ENCODE measurements at regions not wholly inside any gene's neighbourhood (a gene's known extent, or its start where the extent isn't known, plus 50 kb on each side); places are given as distances from the start of the nearest gene placed in this dataset.

DNA sequence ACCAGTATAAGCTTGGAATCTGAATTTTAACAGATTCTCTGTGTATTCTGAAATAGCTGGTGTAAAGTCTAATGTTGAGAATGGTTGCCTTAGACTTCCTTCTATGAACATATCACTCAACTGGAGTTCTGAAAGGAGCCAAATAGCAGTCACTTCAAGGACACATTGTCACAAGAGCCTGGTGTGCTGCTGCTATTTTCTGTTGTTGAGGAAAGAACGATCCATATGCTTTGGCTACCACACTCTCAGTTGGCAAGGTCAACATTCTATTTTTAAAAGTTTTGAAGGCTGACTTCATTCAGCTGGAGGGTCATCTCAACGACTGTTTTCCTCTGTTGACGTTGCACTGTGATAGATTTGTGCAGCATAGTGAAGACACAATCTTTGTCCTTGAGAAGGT lies 248.7 kb downstream of the TUSC7 start:
- H3K27me3 ChIP-seq (ENCODE audit: insufficient read depth, low read depth): no peaks in the 10 kb centered on the region
- no peak overlapping the region for H3K27ac ChIP-seq
- no peaks in the 10 kb centered on the region for H3K4me1 ChIP-seq (ENCODE audit: low read depth, poor library complexity, severe bottlenecking)
- no peaks in the 10 kb centered on the region for H4K20me1 ChIP-seq (ENCODE audit: insufficient read depth)
- no peak overlapping the region for H3K4me2 ChIP-seq
- H2AFZ ChIP-seq (ENCODE audit: low read depth): no peak overlapping the region
- H3K9ac ChIP-seq: no peak overlapping the region
- no peaks in the 10 kb centered on the region for H3K36me3 ChIP-seq (ENCODE audit: insufficient read depth)
- TF ChIP-seq, protein P1, sequence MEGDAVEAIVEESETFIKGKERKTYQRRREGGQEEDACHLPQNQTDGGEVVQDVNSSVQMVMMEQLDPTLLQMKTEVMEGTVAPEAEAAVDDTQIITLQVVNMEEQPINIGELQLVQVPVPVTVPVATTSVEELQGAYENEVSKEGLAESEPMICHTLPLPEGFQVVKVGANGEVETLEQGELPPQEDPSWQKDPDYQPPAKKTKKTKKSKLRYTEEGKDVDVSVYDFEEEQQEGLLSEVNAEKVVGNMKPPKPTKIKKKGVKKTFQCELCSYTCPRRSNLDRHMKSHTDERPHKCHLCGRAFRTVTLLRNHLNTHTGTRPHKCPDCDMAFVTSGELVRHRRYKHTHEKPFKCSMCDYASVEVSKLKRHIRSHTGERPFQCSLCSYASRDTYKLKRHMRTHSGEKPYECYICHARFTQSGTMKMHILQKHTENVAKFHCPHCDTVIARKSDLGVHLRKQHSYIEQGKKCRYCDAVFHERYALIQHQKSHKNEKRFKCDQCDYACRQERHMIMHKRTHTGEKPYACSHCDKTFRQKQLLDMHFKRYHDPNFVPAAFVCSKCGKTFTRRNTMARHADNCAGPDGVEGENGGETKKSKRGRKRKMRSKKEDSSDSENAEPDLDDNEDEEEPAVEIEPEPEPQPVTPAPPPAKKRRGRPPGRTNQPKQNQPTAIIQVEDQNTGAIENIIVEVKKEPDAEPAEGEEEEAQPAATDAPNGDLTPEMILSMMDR (conservative IDR thresholded peaks at IDR 0.05; ENCODE audit: low read depth, low read length): no peak
- no peak overlapping the region for H3K4me3 ChIP-seq (IDR thresholded peaks at IDR 0.05; ENCODE audit: insufficient read depth, low read depth, low read length)
- no peaks in the 10 kb centered on the region for H3K79me2 ChIP-seq (ENCODE audit: insufficient read depth, low read depth)

DNA sequence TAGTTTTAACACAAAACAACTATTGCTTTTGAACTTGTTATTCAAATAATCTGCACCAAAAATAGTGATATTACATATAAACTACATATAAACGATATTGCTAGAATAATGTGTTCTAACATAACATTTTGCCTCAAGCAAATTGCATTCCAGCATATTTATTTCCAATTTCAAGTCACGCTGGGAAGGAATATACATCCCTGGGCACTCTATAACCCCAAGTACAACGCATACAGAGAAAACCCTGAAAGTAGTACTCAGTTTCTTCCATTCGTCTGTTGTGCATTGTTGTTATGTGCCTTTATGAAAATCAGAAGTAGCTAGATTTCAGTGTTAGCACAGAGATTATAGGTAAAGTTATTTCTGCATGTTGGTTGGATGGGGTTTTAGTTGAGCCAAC lies 251.5 kb downstream of the TUSC7 start:
- Histone ChIP-seq H3K4me3 (IDR thresholded peaks at IDR 0.05; ENCODE audit: insufficient read depth, low read depth, low read length) (no peak overlapping the region), H3K27ac (no peak overlapping the region), H3K36me3 (ENCODE audit: insufficient read depth) (no peaks in the 10 kb centered on the region), H3K27me3 (ENCODE audit: insufficient read depth, low read depth) (no peaks in the 10 kb centered on the region), H3K4me2 (no peak overlapping the region), H2AFZ (ENCODE audit: low read depth) (no peak overlapping the region), H4K20me1 (ENCODE audit: insufficient read depth) (no peaks in the 10 kb centered on the region), H3K9ac (no peak overlapping the region), H3K79me2 (ENCODE audit: insufficient read depth, low read depth) (no peaks in the 10 kb centered on the region), H3K4me1 (ENCODE audit: low read depth, poor library complexity, severe bottlenecking) (no peaks in the 10 kb centered on the region)
- TF ChIP-seq, protein P1 (conservative IDR thresholded peaks at IDR 0.05; ENCODE audit: low read depth, low read length): no peak

DNA sequence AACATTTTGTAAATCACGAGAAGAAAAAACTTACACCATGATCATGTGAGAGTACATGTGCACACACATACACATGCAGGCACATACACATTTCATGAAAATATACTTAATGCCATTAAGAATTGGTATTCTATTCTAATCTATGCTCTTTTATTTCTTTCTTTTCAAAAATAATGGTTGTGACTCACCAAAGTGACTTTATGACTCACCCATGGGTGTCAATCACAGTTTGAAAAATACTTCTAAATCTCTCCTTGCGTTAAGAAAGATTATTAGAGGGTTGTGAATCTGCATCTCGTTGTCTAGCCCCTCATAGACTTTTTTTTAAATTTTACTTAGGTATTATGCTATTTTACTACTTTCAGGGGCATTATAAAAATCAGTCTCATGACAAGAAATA lies 254.2 kb downstream of the TUSC7 start:
- no peak overlapping the region for H2AFZ ChIP-seq (ENCODE audit: low read depth)
- no peak overlapping the region for H3K27ac ChIP-seq
- no peaks in the 10 kb centered on the region for H3K4me1 ChIP-seq (ENCODE audit: low read depth, poor library complexity, severe bottlenecking)
- TF ChIP-seq, protein P1 (conservative IDR thresholded peaks at IDR 0.05; ENCODE audit: low read depth, low read length): no peak
- H3K36me3 ChIP-seq (ENCODE audit: insufficient read depth): no peaks in the 10 kb centered on the region
- H3K4me2 ChIP-seq: no peak overlapping the region
- no peaks in the 10 kb centered on the region for H3K79me2 ChIP-seq (ENCODE audit: insufficient read depth, low read depth)
- no peaks in the 10 kb centered on the region for H4K20me1 ChIP-seq (ENCODE audit: insufficient read depth)
- H3K4me3 ChIP-seq (IDR thresholded peaks at IDR 0.05; ENCODE audit: insufficient read depth, low read depth, low read length): no peak overlapping the region
- no peaks in the 10 kb centered on the region for H3K27me3 ChIP-seq (ENCODE audit: insufficient read depth, low read depth)
- H3K9ac ChIP-seq: no peak overlapping the region

DNA sequence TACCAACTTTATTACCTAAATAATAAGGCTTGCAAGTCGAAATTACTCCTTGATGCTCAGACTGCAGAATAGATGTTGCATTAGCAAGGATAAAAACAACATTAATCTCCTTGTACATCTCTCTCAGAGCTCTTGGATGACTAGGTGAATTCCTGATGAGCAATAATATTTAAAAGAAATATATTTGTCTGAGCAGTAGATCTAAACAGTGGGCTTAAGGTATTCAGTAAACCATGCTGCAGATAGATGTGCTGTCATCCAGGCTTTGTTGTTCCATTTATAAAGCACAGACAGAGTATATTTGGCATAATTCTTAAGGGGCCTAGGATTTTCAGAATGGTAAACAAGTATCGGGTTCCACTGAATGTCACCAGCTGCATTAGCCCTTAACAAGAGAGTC lies 257.1 kb downstream of the TUSC7 start:
- no peak overlapping the region for H3K27ac ChIP-seq
- TF ChIP-seq, protein P1 (conservative IDR thresholded peaks at IDR 0.05; ENCODE audit: low read depth, low read length): no peak
- H3K4me3 ChIP-seq (IDR thresholded peaks at IDR 0.05; ENCODE audit: insufficient read depth, low read depth, low read length): no peak overlapping the region

More for the DNA sequence above, 257.1 kb downstream of the TUSC7 start:
- Histone ChIP-seq H3K4me1 (ENCODE audit: low read depth, poor library complexity, severe bottlenecking) (no peaks in the 10 kb centered on the region), H4K20me1 (ENCODE audit: insufficient read depth) (no peaks in the 10 kb centered on the region), H2AFZ (ENCODE audit: low read depth) (no peak overlapping the region), H3K79me2 (ENCODE audit: insufficient read depth, low read depth) (no peaks in the 10 kb centered on the region), H3K36me3 (ENCODE audit: insufficient read depth) (no peaks in the 10 kb centered on the region), H3K27me3 (ENCODE audit: insufficient read depth, low read depth) (no peaks in the 10 kb centered on the region), H3K4me2 (no peak overlapping the region), H3K9ac (no peak overlapping the region)

All from KMS-11 (cell line).